Stimulated activated CD4-positive, alpha-beta T cell treated with anti-CD3 and anti-CD28 coated beads, Interleukin-12 subunit alpha, Interleukin-12 subunit beta, amount 100 ng/mL, for 4 hours (primary cell): ENCODE measurements at regions not wholly inside any gene's neighbourhood (a gene's known extent, or its start where the extent isn't known, plus 50 kb on each side); places are given as distances from the start of the nearest gene placed in this dataset.

Source experiments
- DNase-seq: peaks from one replicate; pipeline ENCODE4 v3.0.0-alpha.2; 2020

GRCh38 chr1:36715797-36716196 is 233.1 kb upstream of the CSF3R start:
- DNase-seq, result no peak

GRCh38 chr1:36714301-36714700 is 231.6 kb upstream of the CSF3R start:
- DNase-seq, result no peak

DNA sequence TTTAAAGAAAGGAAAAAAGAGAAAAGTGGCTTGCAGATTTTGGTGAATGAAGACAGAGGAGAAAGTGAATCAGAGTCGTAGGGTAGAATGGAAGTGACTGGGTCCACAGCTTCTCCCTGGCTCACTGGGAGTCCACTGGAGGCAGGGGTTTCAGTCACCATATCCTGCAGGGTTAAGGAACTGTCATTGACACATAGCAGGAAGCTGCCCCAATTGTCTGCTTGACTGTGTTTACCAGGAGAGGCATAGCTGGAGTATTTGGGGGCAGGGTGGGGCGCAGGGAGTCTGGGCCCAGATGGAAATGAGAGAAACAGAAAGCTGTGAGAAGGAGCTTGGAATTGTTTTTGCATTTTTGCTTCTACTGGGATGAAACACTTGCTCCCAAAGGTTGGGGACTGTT is 228.8 kb upstream of the CSF3R start:
- DNase-seq, result no peak

DNA sequence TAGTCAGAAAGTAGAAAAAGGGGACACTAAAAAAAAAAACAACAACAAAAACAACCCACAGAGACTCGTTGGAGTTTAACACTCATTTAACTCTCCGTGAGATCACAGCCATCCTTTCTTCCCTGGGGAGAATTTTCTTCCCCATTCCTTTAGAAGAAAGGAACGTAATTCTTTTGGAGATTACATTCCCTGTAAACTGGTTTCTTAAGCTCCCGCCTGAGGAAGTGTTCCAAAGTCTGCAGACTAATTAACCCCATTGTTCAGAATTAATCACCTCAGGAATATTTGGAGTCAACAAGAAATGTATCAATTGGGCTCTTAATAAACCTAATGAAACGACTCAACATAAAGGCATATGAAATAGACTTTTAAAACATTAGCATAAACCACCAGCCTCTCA is 228.2 kb upstream of the CSF3R start:
- no peak for DNase-seq

GRCh38 chr1:36709869-36710481 is 227.3 kb upstream of the CSF3R start:
- DNase-seq, result no peak

DNA sequence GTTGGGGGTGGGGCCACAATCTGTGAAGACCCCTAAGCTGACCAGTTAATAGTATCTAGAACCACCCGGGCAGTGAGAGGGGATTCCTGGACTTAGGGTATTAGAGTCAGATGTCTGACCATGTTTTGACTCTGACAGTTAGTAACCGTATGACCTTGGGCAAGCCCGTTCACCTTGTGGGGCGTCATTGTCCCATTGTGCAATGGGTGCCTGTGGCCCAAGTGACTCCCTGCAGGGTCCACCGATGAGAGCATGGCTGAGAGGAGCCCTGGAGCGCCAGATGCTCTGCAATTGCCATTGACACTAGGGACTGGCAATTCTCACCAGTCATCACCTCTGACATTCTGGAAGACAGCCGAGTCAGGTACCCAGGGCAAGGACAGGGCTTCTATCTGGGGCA is 225.9 kb upstream of the CSF3R start:
- DNase-seq, result no peak

DNA sequence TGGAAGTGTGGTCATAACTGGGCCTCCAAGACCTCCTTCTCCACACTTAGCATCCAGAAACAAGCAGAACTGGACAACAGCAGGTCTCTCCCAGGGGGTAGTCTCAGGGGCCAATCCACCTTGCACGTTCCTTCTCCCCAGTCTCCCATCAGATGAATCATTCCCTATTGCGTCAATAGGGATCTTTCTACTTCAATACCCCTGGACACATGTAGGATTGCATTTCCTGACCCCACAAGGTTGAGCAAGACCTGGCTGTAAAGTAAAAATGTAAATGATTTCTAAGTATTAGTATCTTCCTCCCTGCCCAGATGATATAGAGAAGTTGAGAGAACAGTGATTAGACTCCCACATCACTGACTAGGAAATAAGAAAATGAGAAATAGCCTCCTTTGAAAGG is 224.5 kb upstream of the CSF3R start:
- no peak for DNase-seq

DNA sequence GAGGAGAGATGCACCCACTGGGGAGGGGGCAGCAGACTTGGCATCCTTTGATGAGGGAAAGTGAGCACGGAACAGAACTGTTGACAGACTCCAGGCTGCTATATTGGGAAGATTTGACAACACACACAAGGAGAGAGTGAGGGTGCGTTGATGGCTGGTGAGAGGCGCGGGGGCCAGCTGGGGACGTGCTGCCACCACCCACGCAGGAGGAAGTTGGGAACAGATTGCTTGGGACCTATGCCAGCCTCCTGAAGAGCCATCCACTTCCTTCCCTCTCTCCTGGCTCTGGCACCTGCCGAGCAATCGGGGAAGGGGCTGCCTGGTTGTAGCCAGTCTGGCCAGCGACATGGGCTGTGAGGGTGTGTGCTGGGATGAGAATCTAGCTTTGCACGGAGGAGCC is 223.7 kb upstream of the CSF3R start:
- DNase-seq, result no peak

DNA sequence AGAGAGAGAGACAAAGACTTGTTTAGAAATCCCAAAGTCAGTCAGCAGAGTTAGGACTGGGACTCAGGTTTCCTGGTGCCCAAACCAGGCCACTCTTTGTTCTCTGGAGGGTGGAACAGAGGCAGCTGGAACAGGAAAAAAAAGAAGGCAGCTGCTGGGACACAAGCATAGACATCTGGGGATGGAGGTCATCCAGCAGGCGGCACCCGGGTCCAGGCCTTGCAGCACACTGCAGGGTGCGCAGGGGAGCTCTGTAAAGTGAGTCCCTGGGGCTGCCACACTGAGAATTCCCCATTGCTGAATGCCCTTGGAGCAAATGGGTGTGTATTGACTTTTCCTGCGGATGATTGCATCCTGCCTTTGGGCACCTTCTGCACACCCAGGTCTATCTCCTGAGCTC is 222.9 kb upstream of the CSF3R start:
- DNase-seq, result no peak

GRCh38 chr1:36703526-36704208 is 221.0 kb upstream of the CSF3R start:
- DNase-seq, result peak; percentile 50

DNA sequence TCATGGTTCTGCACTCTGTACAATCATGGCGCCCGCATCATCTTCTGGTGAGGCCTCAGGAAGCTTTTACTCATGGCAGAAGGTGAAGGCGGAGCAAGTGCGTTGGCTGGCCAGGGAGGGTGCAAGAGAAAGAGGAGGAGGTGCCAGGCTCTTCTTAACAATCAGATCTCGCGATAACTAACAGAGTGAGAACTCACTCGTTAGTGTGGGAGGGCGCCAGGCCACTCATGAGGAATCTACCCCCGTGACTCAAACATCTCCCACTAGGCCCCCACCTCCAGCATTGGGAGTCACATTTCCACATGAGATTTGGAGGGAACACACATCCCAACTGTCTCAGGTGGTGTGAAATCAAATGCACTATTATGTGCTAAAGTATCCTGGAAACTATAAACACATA is 220.2 kb upstream of the CSF3R start:
- no peak for DNase-seq

GRCh38 chr1:36699113-36699911 is 216.6 kb upstream of the CSF3R start:
- DNase-seq, result no peak

GRCh38 chr1:36697836-36698605 is 215.3 kb upstream of the CSF3R start:
- no peak for DNase-seq

- DNase-seq, result no peak
Observed at GRCh38 chr1:36696261-36696940, 213.7 kb upstream of the CSF3R start.

GRCh38 chr1:36693603-36694002 is 210.9 kb upstream of the CSF3R start:
- DNase-seq, result no peak

GRCh38 chr1:36693161-36693525 is 210.4 kb upstream of the CSF3R start:
- no peak for DNase-seq

DNA sequence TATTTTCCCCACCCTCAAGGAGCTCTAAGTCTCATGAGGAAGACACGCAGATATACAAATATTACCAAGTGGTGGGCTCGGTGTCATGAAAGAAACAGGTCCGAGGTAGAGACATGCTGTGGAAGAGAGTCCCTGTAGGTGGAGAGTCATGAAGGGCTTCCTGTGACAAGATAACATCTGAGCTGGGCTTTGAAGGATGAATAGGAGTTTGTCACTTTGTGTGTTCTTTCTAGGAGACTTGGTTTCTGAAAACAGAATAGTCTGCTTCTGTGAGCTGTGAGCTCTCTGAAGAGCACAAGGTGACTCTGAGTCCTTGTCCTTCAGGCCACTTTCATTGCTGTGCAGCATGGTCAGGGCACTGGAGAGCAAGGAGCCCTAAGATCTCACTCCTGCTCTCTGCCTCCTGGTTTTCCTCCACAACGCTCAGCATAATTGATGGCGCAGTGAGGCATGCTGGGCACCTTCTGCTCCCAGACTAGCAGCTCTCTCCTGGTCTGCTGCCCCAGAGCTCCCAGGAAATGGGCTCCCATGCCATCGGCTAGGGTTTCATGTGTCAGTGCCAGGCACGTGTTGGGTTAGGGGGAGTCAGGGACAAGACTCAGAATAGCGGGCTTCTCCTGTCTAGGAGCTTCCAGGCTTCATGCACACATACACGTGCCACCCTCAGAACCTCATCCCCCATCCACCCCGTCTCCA is 209.9 kb upstream of the CSF3R start:
- DNase-seq, result no peak

- no peak for DNase-seq
Observed at GRCh38 chr1:36691374-36691773, 208.7 kb upstream of the CSF3R start.

- no peak for DNase-seq
Observed at GRCh38 chr1:36689992-36690391, 207.3 kb upstream of the CSF3R start.

DNA sequence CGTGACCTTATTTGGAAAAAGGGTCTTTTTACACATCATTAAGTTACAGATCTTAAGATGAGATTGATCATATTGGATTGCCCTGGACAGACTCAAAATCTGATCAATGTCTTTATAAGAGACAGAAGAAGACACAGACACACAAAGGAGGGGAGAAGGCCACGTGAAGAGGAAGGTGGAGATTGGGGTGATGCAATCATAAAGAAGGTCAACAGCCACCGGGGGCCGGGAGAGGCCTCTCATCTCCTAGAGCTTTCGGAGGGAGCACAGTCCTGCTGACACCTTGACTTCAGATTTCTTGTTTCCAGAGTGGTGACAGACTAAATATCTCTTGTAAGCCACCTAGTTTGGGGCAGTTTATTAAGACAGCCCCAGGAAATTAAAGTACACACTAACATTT is 204.6 kb upstream of the CSF3R start:
- DNase-seq, result no peak

GRCh38 chr1:36675931-36676562 is 193.3 kb upstream of the CSF3R start:
- no peak for DNase-seq

DNA sequence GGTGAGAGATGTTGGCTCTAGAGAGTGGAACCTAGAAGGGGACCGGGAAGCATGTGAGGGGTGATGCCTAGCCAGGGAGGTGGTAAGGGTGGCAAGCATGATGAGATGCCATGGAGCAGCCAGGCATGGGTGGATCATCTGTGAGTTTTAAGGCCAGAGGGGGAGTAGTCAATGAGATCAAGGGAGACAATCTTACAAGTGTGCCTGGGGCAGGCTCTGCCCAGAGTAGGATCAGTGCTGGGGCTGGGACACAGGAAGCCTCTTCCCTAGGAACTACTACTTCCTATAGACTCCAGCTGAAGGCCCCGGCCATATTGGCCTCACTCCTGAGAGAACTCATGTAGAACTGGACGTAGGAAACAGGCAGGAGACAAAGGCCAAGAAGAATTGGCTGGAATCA is 192.4 kb upstream of the CSF3R start:
- no peak for DNase-seq
